GM10248 (cell line): ENCODE measurements at regions not wholly inside any gene's neighbourhood (a gene's known extent, or its start where the extent isn't known, plus 50 kb on each side); places are given as distances from the start of the nearest gene placed in this dataset.

ENCODE experiments used
- CTCF ChIA-PET: fragments of 300-600 bp; sonication (Branson Sonifier 250); formaldehyde crosslinking; extraction: SDS; loops from one replicate; lab custom pipeline; 2021; ENCODE audit warnings: antibody characterized with exemption; lab: Yijun Ruan, JAX
- POLR2A ChIA-PET: fragments of 350-650 bp; sonication (Branson Sonifier 250); formaldehyde crosslinking; extraction: SDS; loops from one replicate; lab custom pipeline; 2020; ENCODE audit warnings: antibody characterized with exemption; lab: Yijun Ruan, JAX
- DNase-seq: peaks from one replicate; pipeline ENCODE4 v3.0.0; 2012; ENCODE audit errors: extremely low spot score
- CTCF ChIP-seq: IDR thresholded peaks from 2 replicates; pipeline ENCODE4 v1.5.1; 2012; ENCODE audit warnings: mild to moderate bottlenecking, low read depth; ENCODE audit errors: extremely low read depth, missing control alignments, control extremely low read depth

- no peak for DNase-seq
- TF ChIP-seq CTCF, result no peak
- CTCF ChIA-PET, result interaction anchor here (1.2 to 1.3 kb wide), 3 partner anchors 13 to 26 kb away, joined by 3 to 6 read pairs (median 4); no protein-coding TSS in a partner anchor
- POLR2A ChIA-PET, result no interaction called here
Measured at GRCh38 chr2:163466331-163467250, 269.2 kb downstream of the FIGN start.

DNA sequence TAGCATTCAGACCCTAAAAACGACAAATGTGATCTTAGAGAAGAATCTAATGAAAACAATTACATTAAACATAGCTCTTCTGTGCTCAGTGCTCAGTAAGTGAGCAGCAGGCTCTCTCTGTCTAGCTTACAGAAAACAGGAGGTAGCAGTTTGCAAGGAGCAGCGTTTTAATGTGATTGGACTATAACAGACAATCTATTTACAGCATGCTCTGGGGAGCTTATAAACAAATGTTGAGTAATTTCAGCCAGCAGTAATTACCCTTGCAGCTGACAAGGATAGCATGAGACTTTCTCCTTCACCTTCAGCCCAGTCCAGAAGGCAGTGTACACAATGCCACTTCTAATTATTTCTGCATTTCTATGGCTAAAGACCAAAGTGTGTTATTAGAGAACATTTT is 270.4 kb downstream of the FIGN start:
- CTCF ChIA-PET, result interaction anchor here (0.8 to 1.3 kb wide), 5 partner anchors 10 to 27 kb away, joined by 3 to 6 read pairs (median 3); no protein-coding TSS in a partner anchor
- no peak for DNase-seq
- POLR2A ChIA-PET, result no interaction called here
- no peak for TF ChIP-seq CTCF

GRCh38 chr2:163463411-163463810 is 272.4 kb downstream of the FIGN start:
- TF ChIP-seq CTCF, result no peak
- no peak for DNase-seq
- ChIA-PET POLR2A (no interaction called here), CTCF (interaction anchor here (2.0 to 2.5 kb wide), 2 partner anchors 9 to 13 kb away, joined by 4 to 11 read pairs; no protein-coding TSS in a partner anchor)

- ChIA-PET CTCF (interaction anchor here (2.0 to 2.5 kb wide), 2 partner anchors 9 to 12 kb away, joined by 4 to 11 read pairs; no protein-coding TSS in a partner anchor), POLR2A (no interaction called here)
- TF ChIP-seq CTCF, result no peak
- no peak for DNase-seq
Measured at GRCh38 chr2:163462993-163463392, 272.8 kb downstream of the FIGN start.

GRCh38 chr2:163459986-163460385 is 275.8 kb downstream of the FIGN start:
- no peak for TF ChIP-seq CTCF
- no peak for DNase-seq
- CTCF ChIA-PET, result interaction anchor here (1.4 kb wide), 1 partner anchor 16 kb away, joined by 3 read pairs; no protein-coding TSS in a partner anchor
- POLR2A ChIA-PET, result no interaction called here

- TF ChIP-seq CTCF, result no peak
- CTCF ChIA-PET, result interaction anchor here (1.1 to 1.4 kb wide), 2 partner anchors 14 to 67 kb away, joined by 3 read pairs; no protein-coding TSS in a partner anchor
Measured at GRCh38 chr2:163456953-163457743, 278.7 kb downstream of the FIGN start.

More at GRCh38 chr2:163456953-163457743, 278.7 kb downstream of the FIGN start:
- DNase-seq, result no peak
- POLR2A ChIA-PET, result no interaction called here
